ENCODE measurements at regions not wholly inside any gene's neighbourhood (a gene's known extent, or its start where the extent isn't known, plus 50 kb on each side); places are given as distances from the start of the nearest gene placed in this dataset.

GRCh38 chr11:127656116-127656836 lies 655.7 kb upstream of the KIRREL3 start:
- H3K9ac ChIP-seq (ENCODE audit: low read depth, low read length) = no peak overlapping the region

DNA sequence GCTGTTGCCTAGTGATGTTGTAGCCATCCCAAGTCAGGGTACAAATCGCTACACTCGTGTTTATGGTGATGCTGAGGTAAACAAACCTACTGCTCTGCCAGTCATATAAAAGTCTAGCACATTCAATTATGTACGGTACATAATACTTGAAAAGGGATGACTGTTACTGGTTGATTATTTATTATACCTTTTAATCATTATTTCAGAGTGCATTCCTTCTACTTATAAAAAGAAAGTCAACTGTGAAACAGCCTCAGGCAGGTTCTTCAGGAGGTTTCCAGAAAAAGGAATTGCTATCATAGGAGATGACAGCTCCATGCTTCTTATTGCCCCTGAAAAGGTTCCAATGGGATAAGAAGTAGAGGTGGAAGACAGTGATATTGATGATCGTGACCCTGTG lies 652.5 kb upstream of the KIRREL3 start:
- no peaks in the 10 kb centered on the region for H3K9me3 ChIP-seq (ENCODE audit: control insufficient read depth, insufficient read depth, low read length)
- no peaks in the 10 kb centered on the region; the same call in 1 of the 2 replicates for H3K36me3 ChIP-seq (ENCODE audit: insufficient read depth, low read length)
- H3K4me1 ChIP-seq (ENCODE audit: insufficient read depth, low read length) = peaks cover 6% of the 10 kb centered on the region; the same call in 1 of the 2 replicates
- H3K9ac ChIP-seq (ENCODE audit: low read depth, low read length) = no peak overlapping the region

More at GRCh38 chr11:127656116-127656836, 655.7 kb upstream of the KIRREL3 start:
- peaks cover 6% of the 10 kb centered on the region; the same call in 1 of the 2 replicates for H3K4me1 ChIP-seq (ENCODE audit: insufficient read depth, low read length)
- no peaks in the 10 kb centered on the region for H3K9me3 ChIP-seq (ENCODE audit: control insufficient read depth, insufficient read depth, low read length)
- H3K36me3 ChIP-seq (ENCODE audit: insufficient read depth, low read length) = no peaks in the 10 kb centered on the region; the same call in 1 of the 2 replicates

DNA sequence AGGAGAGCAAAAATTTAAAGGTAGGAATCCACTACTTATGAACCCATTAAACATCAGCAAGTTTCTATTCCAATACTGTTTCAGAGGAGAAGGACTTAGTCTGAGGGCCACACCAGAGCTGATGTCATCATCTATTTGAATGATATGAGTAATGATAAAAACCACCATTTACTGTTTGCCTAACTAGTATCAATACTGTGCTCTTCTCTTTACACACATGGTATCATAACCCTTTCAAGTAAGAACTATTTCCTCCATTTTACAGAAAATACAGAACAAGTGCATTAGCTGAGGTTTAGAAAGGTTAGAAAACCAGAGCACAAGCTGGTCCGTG lies 651.3 kb upstream of the KIRREL3 start:
- Histone ChIP-seq H3K36me3 (ENCODE audit: insufficient read depth, low read length) (no peaks in the 10 kb centered on the region; the same call in 1 of the 2 replicates), H3K4me1 (ENCODE audit: insufficient read depth, low read length) (peaks cover 6% of the 10 kb centered on the region; the same call in 1 of the 2 replicates), H3K9me3 (ENCODE audit: control insufficient read depth, insufficient read depth, low read length) (no peaks in the 10 kb centered on the region), H3K9ac (ENCODE audit: low read depth, low read length) (no peak overlapping the region)

DNA sequence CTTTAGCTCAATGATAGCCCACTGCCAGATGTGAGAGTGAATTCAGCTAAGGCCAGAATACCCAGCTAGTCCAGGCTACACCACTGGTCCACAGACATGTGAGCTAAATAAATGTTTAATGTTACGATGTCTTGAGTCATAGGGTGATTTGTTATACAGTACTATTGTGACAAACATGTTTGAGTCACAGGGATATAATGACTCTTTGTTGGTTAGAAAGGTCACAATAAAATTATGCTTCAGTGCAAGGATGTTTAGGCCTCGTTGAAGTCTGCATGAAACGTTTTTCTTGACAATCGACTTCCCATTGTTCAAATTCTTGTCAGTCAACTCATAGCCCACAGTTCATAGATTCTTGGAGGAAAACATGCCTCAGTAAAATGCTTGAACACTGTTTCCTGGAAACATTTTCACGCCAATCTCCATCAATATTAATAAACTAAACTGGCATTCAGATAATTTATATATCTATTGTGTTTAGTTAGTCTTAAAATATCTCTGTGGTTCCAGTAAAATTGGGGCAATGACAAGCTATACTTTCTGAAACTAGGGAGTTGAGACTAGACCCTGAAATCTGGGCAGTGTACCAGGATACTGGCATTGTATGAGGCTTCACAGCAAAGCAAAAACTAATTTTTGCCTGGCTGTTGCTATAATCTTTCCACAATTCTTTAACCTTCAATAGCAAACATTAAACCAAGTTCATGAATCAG lies 650.8 kb upstream of the KIRREL3 start:
- Histone ChIP-seq H3K9ac (ENCODE audit: low read depth, low read length) (no peak overlapping the region), H3K36me3 (ENCODE audit: insufficient read depth, low read length) (no peaks in the 10 kb centered on the region), H3K4me1 (ENCODE audit: insufficient read depth, low read length) (peaks cover 2% of the 10 kb centered on the region; the same call in 1 of the 2 replicates), H3K9me3 (ENCODE audit: control insufficient read depth, insufficient read depth, low read length) (no peaks in the 10 kb centered on the region)

DNA sequence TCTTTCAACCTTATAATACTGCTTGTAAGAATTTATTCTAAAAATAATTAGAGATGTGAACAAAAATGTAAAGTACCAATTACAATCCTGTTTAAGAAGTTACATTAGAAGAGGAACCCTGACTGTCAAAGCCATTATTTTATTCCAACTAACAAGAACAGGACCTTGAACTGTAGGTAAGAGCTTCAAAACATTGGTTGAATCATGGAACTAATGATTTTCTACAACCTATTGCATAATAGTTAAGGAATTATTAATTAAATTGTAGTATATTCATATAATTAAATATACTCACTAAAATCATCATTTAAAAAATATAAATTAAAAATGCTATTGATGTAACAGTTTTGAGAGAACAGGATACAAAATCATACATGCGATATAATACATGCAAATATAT lies 649.4 kb upstream of the KIRREL3 start:
- H3K4me1 ChIP-seq (ENCODE audit: insufficient read depth, low read length) = no peaks in the 10 kb centered on the region
- H3K9me3 ChIP-seq (ENCODE audit: control insufficient read depth, insufficient read depth, low read length) = no peaks in the 10 kb centered on the region
- H3K36me3 ChIP-seq (ENCODE audit: insufficient read depth, low read length) = no peaks in the 10 kb centered on the region
- no peak overlapping the region for H3K9ac ChIP-seq (ENCODE audit: low read depth, low read length)

- H3K9ac ChIP-seq (ENCODE audit: low read depth, low read length) = no peak overlapping the region
- no peaks in the 10 kb centered on the region for H3K9me3 ChIP-seq (ENCODE audit: control insufficient read depth, insufficient read depth, low read length)
- no peaks in the 10 kb centered on the region for H3K4me1 ChIP-seq (ENCODE audit: insufficient read depth, low read length)
These were observed 648.5 kb upstream of the KIRREL3 start for GRCh38 chr11:127649071-127649470.

GRCh38 chr11:127648583-127648982 lies 648.0 kb upstream of the KIRREL3 start:
- Histone ChIP-seq H3K36me3 (ENCODE audit: insufficient read depth, low read length) (no peaks in the 10 kb centered on the region), H3K4me1 (ENCODE audit: insufficient read depth, low read length) (no peaks in the 10 kb centered on the region), H3K9me3 (ENCODE audit: control insufficient read depth, insufficient read depth, low read length) (no peaks in the 10 kb centered on the region), H3K9ac (ENCODE audit: low read depth, low read length) (no peak overlapping the region)

More at GRCh38 chr11:127649071-127649470, 648.5 kb upstream of the KIRREL3 start:
- H3K36me3 ChIP-seq (ENCODE audit: insufficient read depth, low read length) = no peaks in the 10 kb centered on the region

GRCh38 chr11:127644366-127644765 lies 643.8 kb upstream of the KIRREL3 start:
- Histone ChIP-seq H3K36me3 (ENCODE audit: insufficient read depth, low read length) (no peaks in the 10 kb centered on the region), H3K9ac (ENCODE audit: low read depth, low read length) (no peak overlapping the region), H3K4me1 (ENCODE audit: insufficient read depth, low read length) (peaks cover 22% of the 10 kb centered on the region), H3K9me3 (ENCODE audit: control insufficient read depth, insufficient read depth, low read length) (no peaks in the 10 kb centered on the region)

- peaks cover 22% of the 10 kb centered on the region for H3K4me1 ChIP-seq (ENCODE audit: insufficient read depth, low read length)
- H3K9me3 ChIP-seq (ENCODE audit: control insufficient read depth, insufficient read depth, low read length) = no peaks in the 10 kb centered on the region
- no peaks in the 10 kb centered on the region for H3K36me3 ChIP-seq (ENCODE audit: insufficient read depth, low read length)
- no peak overlapping the region for H3K9ac ChIP-seq (ENCODE audit: low read depth, low read length)
These were observed 642.9 kb upstream of the KIRREL3 start for GRCh38 chr11:127643268-127644058.

DNA sequence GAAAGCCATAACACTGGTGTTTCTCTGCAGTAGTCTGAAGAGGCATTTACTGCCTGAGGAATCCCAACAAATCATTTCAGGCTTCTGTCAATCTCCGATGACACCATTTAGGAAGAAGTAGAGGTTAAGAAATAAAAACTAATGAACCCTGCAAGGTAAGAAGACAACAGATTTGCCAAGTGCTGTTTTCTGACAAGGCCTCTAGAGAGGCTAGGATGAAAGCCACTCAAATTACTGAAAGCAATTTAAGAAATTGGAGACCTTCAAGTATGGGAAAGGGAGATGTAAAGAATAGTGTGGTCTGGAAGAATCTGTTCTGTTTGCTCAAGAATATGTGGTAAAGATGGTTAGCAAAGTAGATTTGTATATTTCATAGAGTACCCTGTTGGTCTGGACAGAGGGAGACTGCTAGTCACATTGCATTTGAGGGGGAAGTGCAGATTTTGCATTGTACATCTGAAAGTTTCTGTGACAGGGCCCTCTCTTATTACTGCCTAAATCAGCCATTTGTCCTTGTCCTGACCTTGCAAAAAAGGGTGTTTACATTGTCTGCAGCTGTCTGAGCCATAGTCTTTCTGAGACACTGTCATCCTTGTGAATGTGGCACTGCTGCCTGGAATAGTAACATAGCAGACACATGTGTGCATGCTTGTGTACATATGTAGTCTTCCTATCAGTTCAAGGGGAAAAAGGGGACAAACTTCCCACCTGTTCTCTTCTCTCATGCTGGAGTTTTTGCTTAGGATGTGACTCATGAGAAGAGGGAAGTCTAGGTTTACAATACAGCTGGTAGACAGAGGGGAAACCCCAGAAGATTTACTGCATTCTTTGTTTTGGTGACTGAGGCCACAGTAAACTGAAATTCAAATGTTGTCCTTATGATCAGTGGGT lies 640.2 kb upstream of the KIRREL3 start:
- H3K36me3 ChIP-seq (ENCODE audit: insufficient read depth, low read length) = no peaks in the 10 kb centered on the region
- no peak overlapping the region for H3K9ac ChIP-seq (ENCODE audit: low read depth, low read length)
- H3K9me3 ChIP-seq (ENCODE audit: control insufficient read depth, insufficient read depth, low read length) = no peaks in the 10 kb centered on the region
- H3K4me1 ChIP-seq (ENCODE audit: insufficient read depth, low read length) = peaks cover 22% of the 10 kb centered on the region

GRCh38 chr11:127639916-127640315 lies 639.3 kb upstream of the KIRREL3 start:
- no peaks in the 10 kb centered on the region for H3K9me3 ChIP-seq (ENCODE audit: control insufficient read depth, insufficient read depth, low read length)
- no peaks in the 10 kb centered on the region for H3K36me3 ChIP-seq (ENCODE audit: insufficient read depth, low read length)
- peaks cover 22% of the 10 kb centered on the region for H3K4me1 ChIP-seq (ENCODE audit: insufficient read depth, low read length)
- H3K9ac ChIP-seq (ENCODE audit: low read depth, low read length) = no peak overlapping the region

DNA sequence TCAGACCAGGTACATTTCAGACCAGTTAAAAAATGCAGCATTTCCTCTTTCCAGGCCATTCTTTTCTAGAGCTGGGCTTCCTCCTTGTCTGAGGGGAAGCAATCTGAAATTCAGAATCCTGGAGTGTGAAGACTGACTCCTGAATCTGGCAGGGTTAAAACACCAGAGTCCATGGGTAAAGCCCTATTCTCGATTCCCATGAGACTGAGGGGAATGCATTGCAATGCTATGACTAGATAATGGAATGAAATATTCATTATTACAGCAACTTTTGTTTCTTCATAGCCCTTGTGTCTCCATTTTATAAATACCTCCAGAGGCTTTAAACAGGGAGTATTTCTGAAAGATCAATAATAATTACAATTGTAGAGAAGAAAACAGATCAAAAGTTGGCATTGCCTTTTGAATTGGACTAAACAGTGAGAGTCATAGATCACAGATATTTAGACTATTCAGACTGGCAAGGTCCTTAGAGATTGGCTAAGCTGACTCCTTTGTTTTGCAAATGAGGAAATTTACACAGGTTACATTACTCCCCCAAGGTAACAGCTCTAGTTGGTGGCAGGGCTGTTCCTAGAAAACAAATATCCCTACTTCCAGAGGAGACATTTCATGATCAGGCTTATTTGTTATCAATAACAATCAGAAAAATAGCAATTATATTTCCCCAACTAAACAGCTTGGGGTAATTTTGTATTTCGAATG lies 632.6 kb upstream of the KIRREL3 start:
- Histone ChIP-seq H3K36me3 (ENCODE audit: insufficient read depth, low read length) (no peaks in the 10 kb centered on the region), H3K4me1 (ENCODE audit: insufficient read depth, low read length) (peaks cover 24% of the 10 kb centered on the region), H3K9ac (ENCODE audit: low read depth, low read length) (no peak overlapping the region), H3K9me3 (ENCODE audit: control insufficient read depth, insufficient read depth, low read length) (no peaks in the 10 kb centered on the region)

GRCh38 chr11:127632546-127632945 lies 632.0 kb upstream of the KIRREL3 start:
- Histone ChIP-seq H3K9ac (ENCODE audit: low read depth, low read length) (no peak overlapping the region), H3K9me3 (ENCODE audit: control insufficient read depth, insufficient read depth, low read length) (no peaks in the 10 kb centered on the region), H3K36me3 (ENCODE audit: insufficient read depth, low read length) (no peaks in the 10 kb centered on the region), H3K4me1 (ENCODE audit: insufficient read depth, low read length) (peaks cover 25% of the 10 kb centered on the region)

All from ES-I3 (cell line).